HCT116 (cell line): ENCODE measurements at regions not wholly inside any gene's neighbourhood (a gene's known extent, or its start where the extent isn't known, plus 50 kb on each side); places are given as distances from the start of the nearest gene placed in this dataset.

Experiments used
- ATF3 ChIP-seq: IDR thresholded peaks from 2 replicates; pipeline ENCODE4 v1.6.1; 2012
- CEBPB ChIP-seq: IDR thresholded peaks from 2 replicates; pipeline ENCODE4 v1.6.1; 2012; ENCODE audit warnings: low read depth
- CTCF ChIP-seq, 3 experiments: fragments of 200-600 bp in 1 of 3; sonication (generic) in 1 of 3; IDR thresholded peaks in 2 of 3; conservative IDR thresholded peaks in 1 of 3; 2 replicates each; pipeline ENCODE4 v1.5.1; 2012 to 2017; ENCODE audit warnings: low read depth in 2 of 3, low read length in 2 of 3, antibody characterized with exemption in 1 of 3, borderline replicate concordance in 1 of 3, control low read depth in 1 of 3, mild to moderate bottlenecking in 1 of 3, mixed read lengths in 1 of 3, mixed run types in 1 of 3, moderate library complexity in 1 of 3; ENCODE audit not compliant: insufficient read depth in 1 of 3
- EGR1 ChIP-seq: IDR thresholded peaks from 2 replicates; pipeline ENCODE4 v1.6.1; 2012; ENCODE audit warnings: low read depth
- ELF1 ChIP-seq: IDR thresholded peaks from 2 replicates; pipeline ENCODE4 v1.6.1; 2012; ENCODE audit warnings: low read depth, borderline replicate concordance
- EZH2 ChIP-seq: fragments of 200-600 bp; sonication (generic); IDR thresholded peaks from 2 replicates; pipeline ENCODE4 v1.6.1; 2017; ENCODE audit warnings: antibody characterized with exemption, mixed run types
- EZH2phosphoT487 ChIP-seq: fragments of 200-600 bp; IDR thresholded peaks from 2 replicates; pipeline ENCODE4 v1.6.1; 2018; ENCODE audit warnings: antibody characterized with exemption, borderline replicate concordance
- POLR2A ChIP-seq: IDR thresholded peaks from 2 replicates; pipeline ENCODE4 v1.7.0; 2011; ENCODE audit warnings: borderline replicate concordance; ENCODE audit not compliant: insufficient read depth, insufficient read length; ENCODE audit errors: extremely low read depth
- POLR2AphosphoS5 ChIP-seq: IDR thresholded peaks from 2 replicates; pipeline ENCODE4 v1.6.1; 2011; ENCODE audit warnings: mild to moderate bottlenecking, low read depth, low read length, moderate library complexity
- RAD21 ChIP-seq: IDR thresholded peaks from 2 replicates; pipeline ENCODE4 v1.6.1; 2012; ENCODE audit warnings: low read depth, mild to moderate bottlenecking
- REST ChIP-seq: IDR thresholded peaks from 2 replicates; pipeline ENCODE4 v1.6.1; 2012; ENCODE audit warnings: low read depth
- TCF7L2 ChIP-seq: IDR thresholded peaks from 2 replicates; pipeline ENCODE4 v1.7.0; 2011; ENCODE audit warnings: borderline replicate concordance, inconsistent platforms; ENCODE audit not compliant: insufficient read depth, insufficient read length; ENCODE audit errors: extremely low read depth
- YY1 ChIP-seq: IDR thresholded peaks from 2 replicates; pipeline ENCODE4 v1.6.1; 2011; ENCODE audit warnings: low read length, low read depth, moderate library complexity, mild to moderate bottlenecking; ENCODE audit not compliant: insufficient replicate concordance; ENCODE audit errors: extremely low read depth
- ZBTB33 ChIP-seq: IDR thresholded peaks from 2 replicates; pipeline ENCODE4 v1.6.1; 2011; ENCODE audit warnings: mild to moderate bottlenecking, low read length, moderate library complexity; ENCODE audit not compliant: insufficient replicate concordance; ENCODE audit errors: extremely low read depth

- TF ChIP-seq CTCF (IDR thresholded peaks at IDR 0.05 in 2 of 3, conservative IDR thresholded peaks at IDR 0.05 in 1 of 3; ENCODE audit: borderline replicate concordance in 1 of 3, insufficient read depth in 1 of 3, low read depth in 2 of 3, low read length in 2 of 3), result no peak
- TF ChIP-seq YY1, result no peak
- no peak for TF ChIP-seq TCF7L2
- no peak for TF ChIP-seq EZH2
- no peak for TF ChIP-seq ELF1
- no peak for TF ChIP-seq POLR2A
- TF ChIP-seq RAD21, result no peak
- no peak for TF ChIP-seq REST
- TF ChIP-seq EZH2phosphoT487, result no peak
- no peak for TF ChIP-seq POLR2AphosphoS5
- no peak for TF ChIP-seq EGR1
- no peak for TF ChIP-seq CEBPB
- TF ChIP-seq ZBTB33, result no peak
- no peak for TF ChIP-seq ATF3
These were observed 104.0 kb downstream of the CYRIA start for GRCh38 chr2:16561676-16562075.
